NCI-H446 treated with DMSO at 0.1 percent for 48 hours (cell line): ENCODE measurements at regions not wholly inside any gene's neighbourhood (a gene's known extent, or its start where the extent isn't known, plus 50 kb on each side); places are given as distances from the start of the nearest gene placed in this dataset.
"Not testable (repeated sequence)": the region's sequence is repeated elsewhere in the genome, so short reads cannot be mapped to it uniquely, and the experiment has no call there.

Experiments
- DNase-seq: peaks from one replicate; lab custom pipeline; 2025; lab: John Stamatoyannopoulos, UW

DNA sequence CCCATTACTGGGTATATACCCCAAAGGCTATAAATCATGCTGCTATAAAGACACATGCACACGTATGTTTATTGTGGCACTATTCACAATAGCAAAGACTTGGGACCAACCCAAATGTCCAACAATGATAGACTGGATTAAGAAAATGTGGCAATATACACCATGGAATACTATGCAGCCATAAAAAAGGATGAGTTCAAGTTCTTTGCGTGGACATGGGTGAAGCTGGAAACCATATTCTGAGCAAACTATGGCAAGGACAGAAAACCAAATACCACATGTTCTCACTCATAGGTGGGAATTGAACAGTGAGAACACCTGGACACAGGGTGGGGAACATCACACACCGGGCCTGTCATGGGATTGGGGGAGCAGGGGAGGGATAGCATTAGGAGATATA, 54.4 kb upstream of the MUCL1 start:
- not testable (repeated sequence) for DNase-seq

DNA sequence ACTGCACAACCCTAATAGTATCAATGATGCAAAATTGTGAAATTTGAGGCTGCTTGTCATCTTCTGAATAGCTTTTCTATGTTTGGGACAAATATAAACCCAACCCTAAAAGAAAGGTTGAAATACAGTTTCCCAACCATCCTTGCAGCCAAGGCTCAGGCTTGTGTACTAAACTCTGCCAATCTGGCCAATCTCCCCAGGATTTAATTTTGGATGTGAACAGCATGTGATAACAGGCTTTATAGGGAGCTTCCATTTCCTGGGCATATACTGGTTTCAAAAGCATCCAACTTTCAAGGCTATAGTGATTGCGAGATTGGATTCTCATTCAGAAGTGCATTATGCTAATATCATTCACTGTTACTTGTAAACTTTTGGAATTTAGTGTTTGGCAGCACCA, 55.7 kb upstream of the MUCL1 start:
- no peak for DNase-seq

DNA sequence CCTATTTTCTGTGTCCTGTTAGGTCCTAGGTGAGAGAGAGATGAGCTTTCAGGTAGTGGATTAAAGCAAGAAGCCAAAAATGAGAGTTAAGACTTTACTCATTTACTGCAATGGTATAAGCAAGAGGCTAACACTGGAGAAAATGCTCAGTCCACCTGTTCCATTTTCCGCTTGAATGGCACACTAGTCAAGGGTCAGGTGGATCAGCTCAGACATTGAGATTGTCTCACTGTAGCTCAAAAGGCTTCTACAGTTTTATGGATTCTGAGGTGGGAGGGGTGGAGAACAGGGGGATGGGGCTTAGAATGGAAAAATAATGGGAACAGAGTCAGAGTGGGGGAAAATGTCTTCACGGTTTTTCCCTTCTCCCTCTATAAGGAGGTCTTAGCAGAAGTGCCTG, 57.3 kb upstream of the MUCL1 start:
- no peak for DNase-seq

DNA sequence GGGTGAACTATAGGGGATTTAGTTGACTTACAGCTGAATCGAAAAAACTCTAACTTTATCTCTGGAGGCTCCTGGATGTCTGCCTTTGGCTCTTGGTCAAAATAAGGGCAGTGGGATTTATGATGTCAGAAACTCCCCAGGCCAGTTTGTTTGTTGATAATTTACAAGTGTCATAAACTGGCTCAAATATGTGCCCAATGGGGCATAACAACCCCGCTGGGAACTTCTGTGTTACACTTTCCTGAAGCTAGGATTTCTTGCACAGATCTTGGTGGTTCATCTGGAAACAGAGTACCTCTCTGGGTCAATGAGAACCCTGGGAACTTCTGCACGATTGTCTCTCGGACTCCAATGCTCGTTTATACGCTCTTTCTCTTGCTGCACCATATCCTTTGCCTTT, 58.7 kb upstream of the MUCL1 start:
- no peak for DNase-seq

DNA sequence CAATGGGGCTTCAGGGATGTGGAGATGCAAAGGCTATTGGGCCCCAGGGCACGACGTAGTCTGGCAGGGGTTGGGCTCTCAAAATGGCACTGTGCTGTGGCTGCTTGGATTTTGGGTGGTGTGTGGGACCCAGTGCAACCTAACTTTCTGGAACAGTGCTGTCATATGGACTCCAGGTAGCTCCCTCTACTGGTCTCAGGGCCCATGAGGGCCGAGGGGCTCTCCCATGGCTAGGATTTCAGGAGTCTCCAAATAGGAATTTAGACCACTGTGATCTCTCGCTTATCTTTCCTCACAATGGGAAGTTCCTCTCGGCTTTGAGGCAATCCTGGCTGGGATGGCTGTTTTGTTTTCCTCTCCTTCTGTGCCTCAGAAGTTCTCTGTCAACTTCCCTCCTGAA, 68.2 kb upstream of the MUCL1 start:
- no peak for DNase-seq

DNA sequence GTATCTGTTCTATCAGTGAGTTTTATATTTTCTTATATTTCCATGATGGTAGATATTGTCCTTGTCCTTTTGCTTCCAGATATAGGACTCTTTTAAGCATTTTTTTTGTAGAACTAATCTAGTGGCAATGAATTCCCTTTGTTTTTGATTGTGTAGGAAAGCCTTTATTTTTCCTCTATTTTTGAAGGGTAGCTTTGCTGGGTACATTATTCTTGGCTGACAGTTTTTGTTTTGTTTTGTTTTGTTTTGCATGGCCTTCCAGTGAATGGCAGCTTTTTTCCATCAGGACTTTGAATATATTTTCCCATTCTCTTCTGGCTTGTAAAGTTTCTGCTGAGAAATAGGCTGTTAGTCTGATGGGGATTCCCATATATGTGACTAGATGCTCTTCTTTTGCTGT, 70.2 kb upstream of the MUCL1 start:
- no peak for DNase-seq

DNA sequence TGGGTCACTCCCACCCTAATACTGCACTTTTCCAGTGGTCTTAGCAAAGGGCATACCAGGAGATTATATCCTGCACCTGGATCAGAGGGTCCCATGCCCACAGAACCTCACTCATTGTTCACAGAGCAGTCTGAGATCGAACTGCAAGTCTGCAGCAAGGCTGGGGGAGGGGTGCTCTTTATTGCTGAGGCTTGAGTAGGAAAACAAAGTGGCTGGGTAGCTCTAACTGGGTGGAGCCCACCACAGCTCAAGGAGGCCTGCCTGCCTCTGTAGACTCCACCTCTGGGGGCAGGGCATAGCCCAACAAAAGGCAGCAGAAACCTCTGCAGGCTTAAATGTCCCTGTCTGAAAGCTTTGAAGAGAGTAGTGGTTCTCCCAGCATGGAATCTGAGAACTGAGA, 77.3 kb upstream of the MUCL1 start:
- DNase-seq, result not testable (repeated sequence)

DNA sequence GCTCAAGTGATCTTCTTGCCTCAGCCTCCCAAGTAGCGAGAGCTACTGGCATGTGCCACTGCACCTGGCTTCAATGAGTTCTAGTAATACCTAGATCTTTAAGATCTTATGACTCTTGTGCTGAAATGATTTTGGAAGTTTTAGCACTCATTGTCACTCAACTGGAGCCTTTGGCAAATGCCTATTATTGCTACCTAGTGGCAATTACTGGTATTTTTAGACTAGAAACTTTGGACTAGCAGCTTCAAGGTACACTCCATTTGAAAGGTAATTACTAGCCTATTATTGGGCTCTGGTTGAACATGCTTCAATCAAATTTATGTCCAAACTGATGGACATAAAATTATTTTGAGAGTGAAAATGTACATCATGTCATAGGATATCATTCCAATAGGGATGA, 80.7 kb upstream of the MUCL1 start:
- DNase-seq, result no peak

DNA sequence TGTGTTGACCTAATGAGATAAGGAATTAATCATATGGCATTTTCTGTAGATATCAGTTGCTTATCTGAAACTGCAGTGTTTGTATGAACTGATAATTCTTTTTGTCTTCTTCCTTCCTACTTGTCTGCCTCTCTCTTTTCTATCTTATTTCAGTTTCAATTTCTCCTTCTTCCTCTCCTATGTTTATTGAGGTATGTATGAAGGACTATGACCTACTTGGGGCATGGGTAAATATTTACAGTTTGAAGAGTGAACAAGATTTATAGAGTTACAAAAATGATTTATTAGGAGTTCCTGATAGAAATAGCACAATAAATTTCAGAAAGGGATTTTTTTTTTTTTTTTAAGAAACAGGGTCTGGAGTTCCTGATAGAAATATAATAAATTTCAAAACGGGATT, 88.7 kb upstream of the MUCL1 start:
- DNase-seq, result no peak

DNA sequence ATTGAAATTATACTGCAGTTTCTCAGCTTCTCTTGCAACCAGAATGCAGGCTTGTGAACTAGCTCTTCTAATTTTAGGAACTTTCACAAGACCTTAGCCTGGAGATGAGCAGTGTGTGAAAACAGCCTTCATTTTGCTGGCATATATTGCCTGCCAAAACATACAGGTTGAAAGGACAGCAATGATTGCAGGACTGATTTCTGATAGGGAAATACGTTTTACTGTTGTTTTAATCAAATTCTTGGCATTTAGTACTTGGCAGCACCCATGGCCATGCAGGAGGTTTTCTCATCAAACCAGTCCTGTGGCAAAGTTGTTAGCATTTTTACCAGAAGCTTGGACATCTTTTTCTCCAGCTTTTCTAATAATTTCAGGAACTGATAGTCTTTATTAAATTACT, 91.9 kb upstream of the MUCL1 start:
- DNase-seq, result no peak

DNA sequence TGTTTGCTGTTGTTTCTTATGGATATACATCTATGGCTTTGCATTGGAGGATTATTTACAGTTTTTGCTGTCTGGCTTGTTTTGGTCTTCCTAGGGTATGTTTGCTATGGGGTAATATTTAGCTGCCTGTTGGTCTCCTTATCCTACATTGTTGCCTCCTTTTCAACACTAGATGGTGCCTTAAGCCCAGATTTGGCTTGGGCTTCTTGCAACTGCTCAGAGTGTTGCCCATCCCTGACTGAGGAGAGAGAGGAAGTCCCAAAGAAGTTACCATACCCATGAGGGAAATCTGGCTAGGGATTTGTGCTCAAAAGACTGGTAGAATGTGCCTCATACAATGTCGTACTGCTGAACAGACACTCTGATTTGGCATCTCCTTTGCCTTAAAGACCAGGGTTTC, 94.6 kb upstream of the MUCL1 start:
- DNase-seq, result peak; percentile 0

DNA sequence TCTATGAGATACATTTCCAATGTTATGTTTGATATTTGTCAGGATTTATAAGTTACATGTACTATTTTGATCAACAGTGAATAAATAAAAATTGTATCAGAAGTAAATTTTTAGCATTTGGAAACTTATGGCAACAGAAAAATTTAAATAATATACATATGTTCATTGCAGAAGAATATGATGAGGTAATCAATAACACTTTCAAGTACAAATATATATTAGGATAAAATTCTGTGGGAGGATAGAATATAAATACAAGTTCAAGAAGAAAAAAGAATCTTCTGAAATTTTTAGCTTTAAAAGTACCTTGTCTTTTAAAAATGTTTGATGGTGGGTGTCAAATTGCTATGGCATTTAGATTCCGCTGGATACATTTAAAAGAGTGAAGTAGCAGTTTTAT, 102.8 kb upstream of the MUCL1 start:
- DNase-seq, result no peak

DNA sequence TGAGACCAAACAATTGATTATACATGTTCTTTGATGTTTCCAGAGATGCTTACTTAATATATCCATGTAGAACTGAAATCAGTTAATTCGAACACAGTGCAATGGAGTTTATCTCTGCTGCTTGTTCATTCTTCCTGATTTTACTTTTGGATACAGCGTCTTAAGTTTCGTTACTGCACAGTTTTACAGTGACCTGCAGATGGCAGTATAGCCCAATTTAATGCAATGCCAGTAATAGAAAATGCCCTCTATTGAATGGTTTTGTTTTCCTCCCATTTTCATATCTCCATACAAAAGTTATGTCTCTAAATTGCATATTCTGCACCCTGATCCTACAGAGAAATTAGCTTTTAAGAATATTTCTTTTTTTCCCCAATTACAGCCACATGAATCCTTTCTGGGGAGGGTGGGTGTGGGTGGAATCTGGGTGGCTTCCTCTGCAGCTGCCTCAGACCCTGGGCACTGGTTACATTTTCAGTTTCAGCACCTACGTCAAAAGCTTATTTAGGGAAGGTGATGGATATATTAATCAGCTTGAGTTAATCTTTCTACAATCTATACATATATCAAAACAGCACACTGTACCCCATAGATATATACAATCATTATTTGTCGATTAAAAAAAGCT, 101.1 kb upstream of the DCD start:
- no peak for DNase-seq

DNA sequence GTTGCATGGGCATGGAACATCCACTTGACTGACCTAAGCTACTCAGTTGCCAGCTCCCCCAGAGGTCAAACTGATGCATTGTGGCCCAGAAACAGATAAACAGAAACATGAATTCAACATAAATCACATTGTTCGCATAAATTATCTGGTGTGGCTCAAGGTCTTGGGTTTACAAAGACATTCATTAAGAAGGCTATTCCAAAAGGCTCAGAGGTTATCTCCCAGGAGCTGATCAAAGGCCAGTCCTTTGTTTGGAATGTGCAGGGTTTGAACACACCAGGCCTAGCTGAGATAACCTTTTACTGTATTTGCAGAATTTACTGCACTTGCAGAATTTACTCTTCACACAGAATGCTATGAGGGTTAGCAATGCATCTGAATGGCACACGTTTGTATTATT, 96.4 kb upstream of the DCD start:
- DNase-seq, result no peak

DNA sequence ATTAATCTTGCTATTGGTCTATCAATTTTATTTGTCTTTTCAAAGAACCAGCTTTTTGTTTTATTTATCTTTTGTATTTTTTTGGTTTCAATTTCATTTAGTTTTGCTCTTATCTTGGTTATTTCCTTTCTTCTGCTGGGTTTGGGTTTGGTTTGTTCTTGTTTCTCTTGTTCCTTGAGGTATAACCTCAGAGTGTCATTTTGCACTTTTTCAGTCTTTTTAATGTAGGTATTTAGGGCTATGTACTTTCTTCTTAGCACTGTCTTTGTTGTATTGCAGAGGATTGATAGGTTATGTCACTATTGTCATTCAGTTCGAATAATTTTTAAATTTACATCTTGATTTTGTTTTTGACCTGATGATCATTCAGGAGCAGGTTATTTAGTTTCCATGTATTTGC, 92.7 kb upstream of the DCD start:
- no peak for DNase-seq

DNA sequence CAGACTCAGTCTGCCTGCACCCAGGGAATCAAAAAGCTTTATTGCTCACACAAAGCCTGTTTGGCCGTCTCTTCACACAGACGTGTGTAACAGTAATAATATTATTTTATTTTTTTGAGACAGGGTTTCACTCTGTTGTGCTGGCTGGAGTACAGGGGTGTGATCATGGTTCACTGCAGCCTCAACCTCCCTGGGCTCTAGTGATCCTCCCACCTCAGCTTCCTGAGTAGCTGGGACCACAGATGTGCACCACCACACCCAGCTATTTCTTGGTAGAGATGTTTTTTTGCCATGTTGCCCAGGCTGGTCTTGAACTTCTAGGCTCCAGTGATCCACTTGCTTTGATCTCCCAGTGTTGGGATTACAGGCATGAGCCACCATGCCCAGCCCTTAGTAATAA, 88.4 kb upstream of the DCD start:
- DNase-seq, result no peak

DNA sequence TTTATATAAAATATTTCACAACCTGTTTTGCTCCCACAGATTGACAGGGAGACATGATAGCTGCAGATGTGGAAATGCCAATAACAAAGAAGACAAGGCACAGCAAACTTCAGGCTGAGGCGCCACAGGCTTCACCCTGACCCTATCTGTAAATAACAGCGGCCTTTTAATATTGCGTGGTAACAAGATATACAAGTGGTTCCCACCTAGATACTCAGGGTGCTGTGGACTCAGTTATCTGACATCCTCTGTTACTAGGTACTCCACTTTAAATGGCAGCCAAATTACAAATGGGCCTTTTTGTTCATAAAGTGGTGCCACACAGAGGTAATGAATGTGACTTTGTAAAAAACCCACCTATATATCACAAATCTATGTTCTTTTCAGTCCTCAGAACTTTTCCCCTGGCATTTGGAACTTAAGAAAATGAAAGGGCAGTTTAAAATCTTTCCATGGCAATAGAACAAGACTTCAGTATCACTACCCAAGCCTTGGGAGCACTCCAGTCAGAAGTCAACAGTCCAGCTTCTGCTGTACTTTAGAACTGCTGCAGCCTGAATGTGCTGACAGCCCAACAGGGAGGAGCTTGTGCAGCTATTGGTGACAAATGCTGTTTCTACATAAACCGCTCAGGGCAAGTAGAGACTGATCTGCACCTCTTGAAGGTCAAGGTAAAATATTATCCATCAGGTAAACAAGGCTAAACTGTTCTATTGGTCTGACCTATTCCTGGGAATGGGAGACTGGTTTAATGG, 86.2 kb upstream of the DCD start:
- no peak for DNase-seq

DNA sequence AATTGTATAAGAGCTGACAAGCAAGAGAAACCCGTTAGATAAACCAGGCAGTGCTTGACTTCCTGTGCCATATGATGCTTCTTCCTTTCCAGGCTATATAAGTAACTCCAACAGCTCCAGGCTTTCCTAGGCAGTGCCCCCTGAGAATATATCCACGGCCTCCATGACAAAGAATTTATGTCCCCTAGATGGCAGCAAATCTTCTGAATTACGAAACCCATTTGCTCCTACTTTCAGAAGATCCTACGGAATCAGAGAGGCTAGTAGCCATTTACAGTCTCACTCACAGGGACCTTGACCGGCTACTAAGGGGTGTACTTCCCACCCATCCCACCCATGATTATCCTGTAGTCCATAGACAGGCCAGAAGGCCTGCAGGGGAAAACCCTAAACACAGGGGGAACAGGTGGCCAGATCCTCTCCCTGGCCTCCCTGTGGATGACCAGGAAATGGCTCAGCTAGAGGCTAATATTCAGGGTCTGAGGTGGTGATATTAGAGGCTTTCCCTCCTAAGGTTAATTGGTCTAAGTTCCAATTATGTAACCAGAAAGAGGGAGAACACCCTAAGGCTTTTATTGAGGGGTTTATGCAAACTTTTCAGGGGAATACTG, 77.2 kb upstream of the DCD start:
- no peak for DNase-seq

DNA sequence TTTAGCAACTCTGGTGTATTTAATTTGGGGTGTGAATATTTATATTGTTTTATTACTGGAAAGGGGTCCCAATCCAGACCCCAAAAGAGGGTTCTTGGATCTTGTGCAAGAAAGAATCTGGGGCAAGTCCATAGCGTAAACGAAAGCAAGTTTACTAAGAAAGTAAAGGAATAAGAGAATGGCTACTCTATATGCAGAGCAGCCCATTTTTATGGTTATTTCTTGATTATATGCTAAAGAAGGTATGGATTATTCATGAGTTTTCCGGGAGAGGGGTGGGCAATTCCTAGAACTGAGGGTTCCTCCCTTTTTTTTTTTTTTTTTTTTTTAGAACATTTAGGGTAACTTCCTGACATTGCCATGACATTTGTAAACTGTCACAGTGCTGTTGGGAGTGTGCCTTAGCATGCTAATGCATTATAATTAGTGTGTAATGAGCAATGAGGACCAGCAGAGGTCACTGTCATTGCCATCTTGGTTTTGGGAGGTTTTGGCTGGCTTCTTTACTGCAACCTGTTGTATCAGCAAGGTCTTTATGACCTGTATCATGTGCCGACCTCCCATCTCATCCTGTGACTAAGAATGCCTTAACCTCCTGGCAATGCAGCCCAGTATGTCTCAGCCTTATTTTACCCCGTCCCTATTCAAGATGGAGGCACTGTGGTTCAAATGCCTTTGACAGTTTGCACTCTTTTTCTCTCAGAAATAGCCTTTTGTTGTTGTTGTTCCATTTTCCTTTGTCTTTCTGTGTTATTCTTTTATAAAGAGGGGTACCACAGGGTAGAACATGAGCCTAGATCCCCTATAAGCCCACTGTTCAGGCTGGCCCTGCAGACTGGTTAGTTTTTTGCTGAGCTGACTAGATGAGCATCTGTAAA, 75.5 kb upstream of the DCD start:
- no peak for DNase-seq

DNA sequence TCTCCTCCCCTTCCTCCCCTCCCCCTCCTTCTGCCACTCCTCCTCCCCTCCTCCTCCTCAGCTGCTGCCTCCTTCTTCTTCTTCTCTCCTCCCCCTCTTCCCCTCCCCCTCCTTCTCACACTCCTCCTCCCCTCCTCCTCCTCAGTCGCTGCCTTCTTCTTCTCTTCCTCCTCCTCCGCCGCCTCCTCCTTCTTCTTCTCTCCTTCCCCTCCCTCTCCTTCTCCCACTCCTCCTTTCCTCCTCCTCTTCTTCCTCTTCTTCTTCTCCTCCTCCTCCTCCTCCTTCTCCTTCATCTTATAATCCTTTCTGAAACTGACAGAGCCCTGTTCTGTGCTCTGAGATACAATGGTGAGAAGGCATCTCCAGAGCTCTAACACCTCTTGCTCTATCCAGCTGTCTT, 73.1 kb upstream of the DCD start:
- DNase-seq, result no peak

DNA sequence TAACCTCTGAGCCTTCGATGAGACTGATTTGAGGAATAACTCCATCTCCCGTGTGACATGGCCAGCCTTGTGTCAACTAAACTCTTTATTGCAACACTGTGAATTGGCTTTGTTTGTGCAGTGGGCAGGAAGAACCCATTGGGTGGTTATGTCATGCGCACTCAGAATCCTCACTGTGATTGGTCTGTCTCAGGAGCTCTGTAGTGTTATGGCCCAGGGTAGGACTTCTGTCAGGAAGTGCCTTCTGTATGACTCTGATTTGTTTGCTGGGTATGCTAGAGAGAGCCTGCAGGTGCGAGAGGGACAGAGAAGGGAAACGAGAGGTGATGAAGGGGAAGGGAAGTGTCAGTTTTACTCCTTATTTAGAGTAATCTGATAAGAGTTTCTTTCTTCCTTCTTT, 71.5 kb upstream of the DCD start:
- DNase-seq, result no peak

DNA sequence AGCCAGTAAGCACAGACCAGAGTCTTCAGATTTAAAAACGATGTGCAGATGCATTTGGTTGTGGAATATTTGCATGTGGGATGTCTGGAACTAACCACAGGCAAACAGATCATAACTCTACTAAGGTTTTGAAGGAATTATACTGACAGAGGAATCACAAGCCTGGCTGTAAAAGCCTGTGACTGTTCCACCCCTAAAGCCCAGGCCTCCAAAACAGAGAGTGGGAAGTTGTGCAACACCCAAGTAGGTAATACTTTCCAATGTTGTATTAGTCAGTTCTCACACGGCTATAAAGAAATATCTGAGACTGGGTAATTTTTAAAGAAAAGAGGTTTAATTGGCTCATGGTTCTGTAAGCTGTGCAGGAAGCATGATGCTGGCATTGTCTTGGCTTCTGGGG, 68.1 kb upstream of the DCD start:
- DNase-seq, result no peak

DNA sequence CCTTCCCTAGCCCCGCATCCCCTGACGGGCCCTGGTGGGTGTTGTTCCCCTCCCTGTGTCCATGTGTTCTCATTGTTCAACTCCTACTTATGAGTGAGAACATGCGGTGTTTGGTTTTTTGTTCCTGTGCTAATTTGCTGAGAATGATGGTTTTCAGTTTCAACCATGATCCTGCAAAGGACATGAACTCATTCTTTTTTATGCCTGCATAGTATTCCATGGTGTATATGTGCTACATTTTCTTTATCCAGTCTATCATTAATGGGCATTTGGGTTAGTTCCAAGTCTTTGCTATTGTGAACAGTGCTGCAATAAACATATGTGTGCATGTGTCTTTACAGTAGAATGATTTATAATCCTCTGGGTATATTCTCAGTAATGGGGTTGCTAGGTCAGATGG, 65.7 kb upstream of the DCD start:
- not testable (repeated sequence) for DNase-seq
